CD1c-positive myeloid dendritic cell (primary cell): ENCODE measurements at regions not wholly inside any gene's neighbourhood (a gene's known extent, or its start where the extent isn't known, plus 50 kb on each side); places are given as distances from the start of the nearest gene placed in this dataset.
A peak's percentile ranks its signal among the peaks of the same experiment; 100 is the strongest.
"Not testable (repeated sequence)": the region's sequence is repeated elsewhere in the genome, so short reads cannot be mapped to it uniquely, and the experiment has no call there.

Source experiments
- DNase-seq: peaks from one replicate; pipeline ENCODE4 v3.0.0-alpha.2; 2016; ENCODE audit errors: extremely low spot score

DNA sequence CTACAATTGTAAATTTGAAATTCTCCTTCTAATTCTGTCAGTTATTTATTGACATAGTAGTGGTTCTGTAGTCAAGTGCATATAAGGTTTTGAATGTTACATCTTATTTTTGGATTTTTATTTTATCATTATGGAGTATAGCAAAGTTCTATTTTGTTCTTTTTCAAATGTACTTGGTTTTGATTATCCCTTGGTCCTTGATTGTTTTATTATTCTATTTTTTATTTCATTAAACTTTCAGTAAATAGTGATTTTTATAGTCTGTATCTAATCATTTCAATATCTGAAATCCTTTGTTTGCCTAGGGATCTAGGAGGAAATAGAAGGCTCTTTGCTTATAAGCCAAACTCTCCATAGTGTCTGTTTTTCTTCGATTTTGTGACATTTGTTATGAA is 87.8 kb downstream of the HFE start:
- DNase-seq: no peak

DNA sequence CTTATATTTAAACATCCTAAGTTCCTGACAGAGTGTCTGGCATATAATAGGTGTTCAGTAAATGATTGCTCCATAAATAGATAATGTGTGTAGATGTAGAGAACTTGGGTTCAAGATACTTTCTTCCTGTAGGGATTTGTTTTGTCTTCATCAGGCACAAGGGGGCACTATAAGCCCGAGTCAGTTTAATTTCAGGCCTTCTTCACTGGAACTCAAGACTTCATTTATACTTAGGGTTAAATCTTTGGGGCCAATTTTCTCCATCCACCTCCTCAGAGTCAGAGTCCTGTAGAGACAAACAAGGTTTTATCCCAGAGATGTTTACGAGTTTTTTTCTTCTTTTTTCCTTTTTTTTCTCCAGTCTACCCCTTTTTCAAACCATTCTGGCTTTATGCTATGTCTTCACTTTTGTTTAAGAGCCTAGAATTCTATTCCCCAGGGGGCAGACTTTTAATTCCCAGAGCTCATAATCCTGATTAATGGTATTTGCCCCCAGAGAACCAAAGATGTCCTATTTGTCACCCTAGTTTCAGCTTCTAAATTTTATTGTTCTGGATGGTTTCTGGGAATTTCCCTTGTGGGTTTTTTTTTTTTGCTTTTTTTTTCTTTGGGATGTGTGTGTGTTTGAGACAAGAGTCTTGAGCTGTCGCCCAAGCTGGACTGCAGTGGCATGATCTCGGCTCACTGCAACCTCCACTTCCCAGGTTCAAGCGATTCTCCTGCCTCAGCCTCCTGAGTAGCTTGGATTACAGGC is 88.4 kb downstream of the HFE start:
- DNase-seq: peak; percentile 78

DNA sequence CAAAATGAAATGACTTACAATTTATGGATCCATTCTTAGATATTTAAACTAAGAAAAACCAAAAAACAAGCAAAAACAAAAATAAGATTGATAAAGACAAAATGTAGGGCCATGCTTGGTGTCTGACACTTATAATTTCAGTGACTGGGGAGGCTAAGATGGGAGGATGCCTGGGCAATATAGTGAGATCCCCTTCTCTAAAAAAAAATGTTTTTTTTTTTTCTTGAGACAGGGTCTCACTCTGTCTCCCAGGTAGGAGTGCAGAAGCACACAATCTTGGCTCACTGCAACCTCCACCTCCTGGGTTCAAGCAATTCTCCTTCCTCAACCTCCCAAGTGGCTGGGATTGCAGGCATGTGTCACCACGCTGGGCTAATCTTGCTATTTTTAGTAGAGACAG is 92.4 kb downstream of the HFE start:
- DNase-seq: no peak

DNA sequence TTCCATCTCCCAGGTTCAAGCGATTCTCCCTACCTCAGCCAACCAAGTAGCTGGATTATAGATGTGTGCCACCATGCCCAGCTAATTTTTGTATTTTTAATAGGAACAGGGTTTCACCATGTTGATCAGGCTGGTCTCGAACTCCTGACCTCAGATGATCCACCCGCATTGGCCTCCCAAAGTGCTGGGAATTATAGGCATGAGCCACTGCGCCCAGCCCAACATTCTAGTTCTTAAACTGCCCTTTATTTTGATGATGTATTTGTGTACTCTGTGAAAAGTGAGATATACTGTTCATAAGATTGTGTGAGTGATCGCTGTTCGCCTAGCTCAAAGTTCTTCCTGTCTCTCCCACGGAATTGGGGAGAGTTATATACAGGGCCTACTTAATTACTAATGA is 93.1 kb downstream of the HFE start:
- no peak for DNase-seq

DNA sequence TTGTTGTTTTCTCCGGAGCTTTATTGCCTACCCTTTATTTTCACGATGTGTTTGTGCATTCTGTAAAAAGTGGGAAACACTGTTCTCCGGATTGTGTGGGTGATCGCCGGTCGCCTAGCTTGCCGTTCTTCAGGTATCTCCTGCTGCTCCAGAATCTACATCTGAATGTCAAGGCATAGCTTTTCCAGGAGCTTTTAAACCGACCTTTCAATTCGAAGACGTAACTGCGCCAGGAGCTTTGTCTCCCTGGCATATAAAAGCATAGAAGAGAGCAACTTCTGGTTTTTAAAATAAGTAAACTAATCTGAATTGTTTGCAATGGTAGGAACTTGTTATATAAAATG is 96.0 kb downstream of the HFE start:
- no peak for DNase-seq

DNA sequence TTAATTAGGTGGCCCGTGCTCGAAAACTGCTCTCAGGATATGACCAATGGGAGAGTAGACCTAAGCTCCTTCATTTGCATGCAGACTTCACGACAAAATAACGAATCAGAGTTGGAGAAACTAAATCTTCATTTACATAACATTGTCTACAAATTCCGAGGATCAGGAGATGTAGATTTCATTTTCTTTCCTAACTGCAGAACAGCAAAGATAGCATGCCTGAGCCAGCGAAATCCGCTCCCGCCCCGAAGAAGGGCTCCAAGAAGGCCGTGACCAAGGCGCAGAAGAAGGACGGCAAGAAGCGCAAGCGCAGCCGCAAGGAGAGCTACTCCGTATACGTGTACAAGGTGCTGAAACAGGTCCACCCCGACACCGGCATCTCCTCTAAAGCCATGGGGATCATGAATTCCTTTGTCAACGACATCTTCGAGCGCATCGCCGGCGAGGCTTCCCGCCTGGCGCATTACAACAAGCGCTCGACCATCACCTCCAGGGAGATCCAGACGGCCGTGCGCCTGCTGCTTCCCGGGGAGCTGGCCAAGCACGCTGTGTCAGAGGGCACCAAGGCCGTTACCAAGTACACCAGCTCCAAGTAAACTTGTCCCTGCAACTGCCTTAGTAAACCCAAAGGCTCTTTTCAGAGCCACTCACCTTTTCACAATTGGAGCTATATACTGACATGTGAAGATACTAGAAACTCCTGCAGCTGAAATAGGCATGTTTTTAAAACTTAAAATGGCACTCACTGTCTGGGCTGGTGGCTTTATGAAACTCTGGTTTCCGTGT is 96.5 kb downstream of the HFE start:
- DNase-seq: peak; percentile 85

DNA sequence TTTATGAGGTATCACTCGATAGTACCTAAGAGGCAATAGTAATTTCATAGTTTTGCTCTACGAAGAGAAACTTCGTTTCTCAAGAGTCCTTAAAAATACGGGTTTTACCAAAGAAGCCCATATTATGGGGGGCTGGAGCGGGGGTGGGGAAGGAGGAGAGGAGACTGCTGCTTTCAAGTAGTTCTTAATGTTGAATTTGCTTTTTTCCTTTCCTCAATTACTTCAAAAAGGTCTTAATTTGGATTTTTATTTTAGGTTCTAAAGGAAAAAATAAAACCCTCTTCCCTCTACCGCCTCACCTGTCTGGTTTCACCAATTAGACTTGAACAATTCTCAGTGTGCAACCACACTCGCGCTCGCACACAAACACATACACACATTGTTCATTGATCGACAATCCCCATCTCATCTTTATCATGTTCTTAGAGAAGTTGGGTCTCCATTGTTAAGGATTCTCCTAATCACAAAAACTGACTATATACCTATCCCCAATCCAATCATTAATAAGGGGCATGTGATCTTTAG is 97.2 kb downstream of the HFE start:
- no peak for DNase-seq

DNA sequence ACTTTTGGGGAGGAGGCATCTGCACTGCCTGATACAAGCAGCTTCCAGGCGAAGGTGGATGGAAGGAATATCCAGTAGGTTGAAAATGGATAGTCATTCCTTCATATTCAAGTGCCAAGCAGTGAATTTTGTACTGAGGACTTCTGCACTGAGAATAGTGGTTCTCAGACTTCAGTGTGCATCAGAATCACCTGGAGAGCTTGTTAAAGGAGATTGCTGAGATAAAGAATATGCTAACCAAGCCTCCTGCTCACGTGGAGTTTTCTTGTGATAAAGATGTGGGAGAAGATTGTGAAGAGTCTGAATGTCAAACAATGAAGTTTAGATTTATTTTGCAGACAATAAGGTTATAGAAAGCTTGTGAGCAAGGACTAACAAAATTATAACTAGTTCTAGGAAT is 97.8 kb downstream of the HFE start:
- DNase-seq: no peak

DNA sequence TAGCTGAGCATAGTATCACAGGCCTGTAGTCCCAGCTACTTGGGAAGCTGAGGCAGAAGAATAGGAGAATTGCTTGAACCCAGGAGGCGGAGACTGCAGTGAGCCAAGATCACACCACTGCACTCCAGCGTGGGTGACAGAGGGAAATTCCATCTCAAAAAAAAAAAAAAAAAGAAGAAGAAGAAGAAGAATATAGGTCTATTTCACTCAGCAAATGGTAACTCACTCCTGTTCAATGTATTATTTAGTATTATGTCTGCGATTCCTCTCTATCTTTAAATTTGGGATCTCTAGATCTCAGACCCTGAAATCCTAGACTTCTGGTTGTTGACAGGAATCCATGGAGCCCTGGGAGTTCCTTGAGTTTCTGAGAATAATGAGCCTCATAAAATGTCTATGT is 98.6 kb downstream of the HFE start:
- DNase-seq: no peak

DNA sequence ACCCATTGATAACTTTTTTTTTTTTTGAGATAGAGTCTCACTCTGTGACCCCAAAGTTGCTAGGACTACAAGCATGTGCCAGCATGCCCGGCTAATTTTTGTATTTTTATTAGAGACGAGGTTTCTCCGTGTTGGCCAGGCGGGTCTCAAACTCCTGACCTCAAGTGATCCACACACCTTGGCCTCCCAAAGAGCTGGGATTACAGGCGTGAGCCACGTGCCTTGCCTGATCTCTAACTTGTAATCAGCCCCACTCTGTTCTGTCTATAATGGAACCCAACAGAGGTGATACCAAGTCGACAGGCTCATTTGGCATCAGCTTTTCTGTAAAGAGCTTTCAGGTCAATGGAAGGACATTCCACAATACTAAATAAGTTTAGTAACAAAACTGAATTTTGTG is 99.4 kb downstream of the HFE start:
- DNase-seq: no peak

DNA sequence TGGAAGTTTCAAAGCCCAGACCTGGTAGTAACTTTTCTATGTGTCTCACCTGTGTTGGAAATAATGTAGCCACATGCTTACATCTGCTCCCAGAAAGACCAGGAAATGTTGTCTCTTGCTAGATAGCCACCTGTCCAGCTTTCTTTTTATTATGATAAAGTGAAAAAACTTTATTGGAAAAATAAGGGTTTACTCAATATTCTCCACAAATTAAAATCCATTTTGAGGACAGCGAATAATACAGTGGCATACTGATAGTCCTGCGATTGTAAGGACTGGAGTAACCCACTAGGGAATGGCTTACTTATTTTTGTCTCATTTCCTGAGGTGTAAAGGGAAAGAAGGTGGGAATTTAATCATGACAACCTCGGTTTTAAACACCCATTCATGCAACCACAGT is 100.1 kb downstream of the HFE start:
- DNase-seq: no peak

DNA sequence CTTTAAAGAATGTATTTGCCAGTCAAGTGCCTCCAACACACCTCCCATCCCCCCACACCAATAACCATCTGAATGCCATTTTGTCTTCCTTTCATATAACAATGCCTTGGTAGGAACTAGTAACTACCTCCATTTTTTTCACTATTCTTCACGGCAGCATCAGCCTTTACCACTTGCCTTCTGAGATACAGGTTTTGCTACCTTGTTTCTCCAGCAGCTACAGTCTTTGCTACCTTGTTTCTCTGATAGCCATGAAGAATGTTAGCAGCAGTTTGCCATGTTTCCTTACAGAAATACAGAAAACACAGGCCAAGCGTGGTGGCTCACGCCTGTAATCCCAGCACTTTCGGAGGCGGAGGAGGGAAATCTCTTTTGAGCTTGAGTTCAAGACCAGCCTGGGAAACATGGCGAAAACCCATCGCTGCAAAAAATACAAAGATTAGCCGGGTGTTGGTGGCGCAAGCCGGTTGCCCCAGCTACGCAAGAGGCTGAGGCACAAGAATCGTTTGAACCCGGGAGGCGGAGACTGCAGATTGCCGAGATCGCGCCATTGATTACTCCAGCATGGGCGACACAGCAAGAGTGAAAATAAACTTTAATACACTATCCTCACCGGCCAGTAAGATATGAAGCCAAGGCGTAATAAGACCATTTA is 100.9 kb downstream of the HFE start:
- no peak for DNase-seq

DNA sequence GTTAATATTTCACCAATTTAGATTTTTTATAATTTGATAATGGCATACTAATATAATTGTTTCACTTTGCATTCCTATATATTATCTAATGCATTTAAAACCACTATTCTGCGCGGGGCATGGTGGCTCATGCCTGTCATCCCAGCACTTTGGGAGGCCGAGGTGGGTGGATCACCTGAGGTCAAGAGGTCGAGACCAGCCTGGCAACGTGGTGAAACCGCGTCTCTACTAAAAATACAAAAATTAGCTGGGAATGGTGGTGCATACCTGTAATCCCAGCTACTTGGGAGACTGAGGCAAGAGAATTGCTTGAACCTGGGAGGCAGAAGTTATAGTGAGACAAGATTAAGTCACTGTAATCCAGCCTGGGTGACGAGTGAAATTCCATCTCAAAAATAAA is 104.3 kb downstream of the HFE start:
- DNase-seq: not testable (repeated sequence)

DNA sequence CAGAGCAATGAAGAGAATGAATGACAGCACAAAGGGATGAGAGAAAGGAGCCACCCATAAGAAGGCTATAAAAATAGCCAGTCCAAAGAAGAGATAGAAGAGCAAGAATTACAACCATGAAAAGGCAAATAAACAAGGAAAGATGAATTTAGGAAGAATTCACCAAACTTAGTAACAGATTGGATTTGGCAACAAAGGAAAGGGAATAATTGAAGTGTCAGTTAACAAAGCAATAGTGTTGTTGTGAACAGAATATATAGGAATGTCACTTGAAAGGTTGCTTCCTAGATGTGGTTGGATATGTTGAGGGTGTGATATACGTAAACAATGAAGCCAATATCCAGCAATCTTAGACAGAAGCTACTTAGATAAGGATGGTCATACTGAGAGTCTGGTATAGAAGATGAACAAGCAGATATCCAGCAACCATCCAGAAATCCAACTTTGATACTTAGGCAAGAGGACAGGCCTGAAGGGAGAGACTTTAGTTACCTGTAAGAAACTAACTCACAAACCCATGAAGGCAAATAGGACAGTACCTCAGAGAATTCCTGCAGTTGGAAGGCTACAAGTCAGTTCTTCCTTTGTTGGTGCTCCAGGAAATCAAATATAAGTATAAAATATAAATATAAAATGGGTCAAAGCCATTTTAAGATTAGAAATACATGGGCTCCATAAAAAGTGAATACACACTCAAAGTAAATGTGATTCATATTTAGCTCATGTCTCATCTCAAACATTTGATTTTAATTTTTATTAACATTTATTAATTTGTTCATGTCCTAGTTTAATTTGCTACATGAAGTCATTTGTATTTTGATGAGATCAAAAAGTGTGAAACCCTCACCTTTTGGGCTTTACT is 106.5 kb downstream of the HFE start:
- no peak for DNase-seq

DNA sequence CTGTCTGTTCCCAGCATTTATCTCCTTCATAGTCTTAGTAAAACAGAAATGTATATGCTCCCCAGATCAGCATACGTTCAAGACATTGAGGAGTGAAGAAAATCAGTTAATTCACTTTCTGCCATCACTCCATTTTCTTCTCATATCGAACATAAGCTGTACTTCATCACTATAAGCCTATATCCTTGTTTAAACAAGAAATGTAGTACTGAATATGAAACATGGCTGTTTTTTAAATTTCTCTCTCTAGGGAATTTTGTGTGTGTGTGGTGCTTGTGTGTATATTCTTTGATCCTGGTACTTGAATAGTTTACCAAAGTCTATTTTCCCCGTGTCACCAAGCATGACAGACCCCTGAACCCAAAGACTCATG is 107.1 kb downstream of the HFE start:
- no peak for DNase-seq

DNA sequence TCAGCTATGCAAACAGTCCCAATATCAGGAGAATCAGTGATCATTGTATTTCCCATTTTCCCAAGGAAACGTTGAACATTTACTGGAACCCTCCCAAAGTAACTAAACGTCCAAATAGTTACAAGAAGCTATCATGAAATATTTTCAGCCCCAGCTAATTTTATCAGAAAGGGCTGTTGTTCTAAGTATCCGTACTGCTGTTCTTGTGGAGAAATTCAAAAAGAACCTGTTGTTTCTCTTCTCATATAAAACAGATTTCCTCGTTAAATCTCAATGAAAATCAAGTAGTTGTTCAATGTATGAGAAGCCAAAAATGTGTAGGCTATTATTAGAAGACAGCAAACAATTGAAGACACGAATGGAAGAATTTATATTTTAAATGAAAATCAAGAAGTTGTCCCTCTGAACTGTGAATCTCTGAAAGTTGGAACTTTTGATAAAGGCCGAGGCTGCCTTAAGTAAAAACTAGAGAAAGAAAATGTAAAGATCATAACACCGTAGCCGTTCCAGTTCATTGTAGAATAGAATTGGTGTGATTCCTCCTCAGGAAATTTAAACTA is 107.7 kb downstream of the HFE start:
- DNase-seq: no peak

DNA sequence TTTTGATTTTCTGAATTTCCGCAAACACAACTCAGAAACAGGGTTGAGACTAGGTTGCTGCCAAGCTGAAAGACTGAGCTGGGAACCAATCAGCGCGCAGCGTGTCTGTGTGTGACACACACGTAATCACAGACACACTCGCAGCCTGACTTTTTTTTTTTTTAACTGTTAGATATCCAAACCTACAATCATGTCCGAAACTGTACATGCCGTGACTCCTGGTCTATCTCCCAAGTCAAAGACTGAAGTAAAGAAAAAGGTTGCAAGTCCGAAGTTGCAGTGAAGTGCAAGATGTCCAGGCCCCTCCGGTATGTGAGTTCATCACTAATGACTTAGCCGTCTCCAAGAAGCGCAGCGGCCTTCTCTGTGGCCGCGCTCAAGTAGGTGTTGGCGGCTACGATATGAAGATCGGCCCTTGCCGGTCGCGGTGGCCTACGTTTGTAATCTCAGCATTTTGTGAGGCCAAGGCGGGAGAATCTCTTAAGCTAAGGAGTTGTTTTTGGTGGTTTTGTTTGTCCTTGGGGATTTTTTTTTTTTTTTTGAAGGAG is 108.2 kb downstream of the HFE start:
- DNase-seq: peak; percentile 90

DNA sequence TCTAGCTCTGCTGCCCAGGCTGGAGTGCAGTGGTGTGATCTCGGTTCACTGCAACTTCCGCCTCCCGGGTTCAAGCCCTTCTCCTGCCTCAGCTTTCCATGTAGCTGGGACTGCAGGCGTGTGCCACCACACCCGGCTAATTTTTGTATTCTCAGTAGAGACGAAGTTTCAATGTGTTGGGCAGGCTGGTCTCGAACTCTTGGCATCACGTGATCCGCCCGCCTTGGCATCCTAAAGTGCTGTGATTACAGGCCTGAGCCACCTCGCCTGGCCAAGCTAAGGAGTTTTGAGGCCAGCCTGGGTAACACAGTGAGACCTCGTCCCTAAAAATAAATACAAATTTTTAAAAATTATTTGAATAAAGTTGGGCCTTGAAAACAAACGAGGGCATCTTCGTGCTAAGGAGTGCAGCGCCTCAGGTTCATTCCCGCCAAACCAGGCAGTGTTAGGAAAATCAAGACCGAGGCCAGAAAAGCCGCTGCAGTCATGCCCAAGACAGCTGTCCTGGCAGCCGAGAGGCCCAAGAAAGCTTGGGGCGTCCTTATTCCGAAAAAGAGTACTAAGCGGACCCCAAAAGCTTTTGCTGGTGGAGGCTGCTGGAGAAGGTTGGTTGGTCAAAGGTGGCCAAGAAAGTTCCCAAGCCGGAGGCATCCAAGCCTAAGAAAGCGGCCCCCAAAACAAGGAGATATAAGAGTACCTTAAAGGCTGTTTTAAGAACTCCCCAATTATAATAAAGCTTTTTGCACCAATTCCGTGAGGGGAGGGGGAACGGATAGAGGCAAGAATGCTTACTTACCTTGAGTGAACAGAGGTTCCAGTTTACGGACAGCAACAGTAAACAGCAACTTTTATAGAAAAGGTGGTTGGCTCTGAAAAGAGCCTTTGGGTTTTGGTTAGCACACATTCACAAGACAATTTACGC is 109.0 kb downstream of the HFE start:
- peak; percentile 18 for DNase-seq

DNA sequence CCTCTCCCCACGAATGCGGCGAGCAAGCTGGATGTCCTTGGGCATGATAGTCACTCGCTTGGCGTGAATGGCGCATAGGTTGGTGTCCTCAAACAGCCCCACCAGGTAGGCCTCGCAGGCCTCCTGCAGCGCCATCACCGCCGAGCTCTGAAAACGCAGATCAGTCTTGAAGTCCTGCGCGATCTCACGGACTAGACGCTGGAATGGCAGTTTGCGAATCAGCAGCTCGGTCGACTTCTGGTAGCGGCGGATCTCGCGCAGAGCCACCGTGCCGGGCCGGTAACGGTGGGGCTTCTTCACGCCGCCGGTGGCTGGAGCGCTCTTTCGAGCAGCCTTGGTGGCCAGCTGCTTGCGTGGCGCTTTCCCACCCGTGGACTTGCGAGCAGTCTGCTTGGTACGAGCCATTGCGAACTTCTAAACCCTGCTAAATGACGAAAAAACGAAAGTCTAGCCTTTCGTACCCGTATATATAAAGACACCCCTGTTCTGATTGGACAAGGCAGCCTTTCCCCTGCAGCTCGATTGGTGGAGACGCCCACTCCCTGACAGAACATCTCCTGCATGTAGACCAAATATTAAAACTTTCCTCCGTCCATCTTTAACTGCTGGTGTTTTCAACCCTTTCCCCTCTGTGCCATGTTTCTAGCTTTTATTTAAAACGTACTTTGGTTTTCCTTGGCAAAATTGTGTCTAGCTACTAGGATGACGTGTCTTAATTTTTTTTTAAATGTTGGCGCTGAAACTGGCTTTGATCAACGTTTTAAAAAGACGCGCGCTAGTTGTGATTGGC is 109.8 kb downstream of the HFE start:
- peak; percentile 91 for DNase-seq

DNA sequence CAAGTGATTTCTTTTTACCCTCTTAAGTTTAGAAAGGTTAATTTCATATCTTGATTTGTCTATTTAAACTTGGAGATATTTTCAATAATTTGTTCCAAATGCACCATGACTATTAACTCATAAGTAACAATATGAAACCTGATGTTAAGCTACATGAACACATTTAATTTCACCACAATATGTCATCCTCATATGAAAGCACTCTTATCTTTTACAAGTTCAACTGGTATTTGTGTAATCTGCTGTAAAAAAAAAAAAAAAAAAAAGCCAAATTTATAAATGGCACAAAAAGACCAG is 110.4 kb downstream of the HFE start:
- DNase-seq: no peak
